ENCODE measurements at regions not wholly inside any gene's neighbourhood (a gene's known extent, or its start where the extent isn't known, plus 50 kb on each side); places are given as distances from the start of the nearest gene placed in this dataset.

DNA sequence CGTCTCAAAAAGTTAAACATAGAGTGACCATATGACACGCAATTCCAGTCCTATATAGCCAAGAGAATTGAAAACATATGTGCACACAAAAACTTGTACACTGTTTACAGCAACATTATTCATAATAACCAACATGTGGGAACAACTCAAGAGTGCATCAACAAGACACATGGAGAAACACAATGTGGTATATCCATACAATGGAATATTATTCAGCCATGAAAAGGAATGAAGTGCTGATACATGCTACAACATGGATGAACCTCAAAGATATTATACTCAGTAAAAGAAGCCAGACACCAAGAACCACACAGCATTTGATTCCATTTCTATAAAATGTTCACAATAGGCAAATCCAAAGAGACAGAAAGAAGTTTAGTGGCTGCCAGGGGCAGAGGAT, 317.0 kb downstream of the NSG2 start:
- TF ChIP-seq, protein P1, sequence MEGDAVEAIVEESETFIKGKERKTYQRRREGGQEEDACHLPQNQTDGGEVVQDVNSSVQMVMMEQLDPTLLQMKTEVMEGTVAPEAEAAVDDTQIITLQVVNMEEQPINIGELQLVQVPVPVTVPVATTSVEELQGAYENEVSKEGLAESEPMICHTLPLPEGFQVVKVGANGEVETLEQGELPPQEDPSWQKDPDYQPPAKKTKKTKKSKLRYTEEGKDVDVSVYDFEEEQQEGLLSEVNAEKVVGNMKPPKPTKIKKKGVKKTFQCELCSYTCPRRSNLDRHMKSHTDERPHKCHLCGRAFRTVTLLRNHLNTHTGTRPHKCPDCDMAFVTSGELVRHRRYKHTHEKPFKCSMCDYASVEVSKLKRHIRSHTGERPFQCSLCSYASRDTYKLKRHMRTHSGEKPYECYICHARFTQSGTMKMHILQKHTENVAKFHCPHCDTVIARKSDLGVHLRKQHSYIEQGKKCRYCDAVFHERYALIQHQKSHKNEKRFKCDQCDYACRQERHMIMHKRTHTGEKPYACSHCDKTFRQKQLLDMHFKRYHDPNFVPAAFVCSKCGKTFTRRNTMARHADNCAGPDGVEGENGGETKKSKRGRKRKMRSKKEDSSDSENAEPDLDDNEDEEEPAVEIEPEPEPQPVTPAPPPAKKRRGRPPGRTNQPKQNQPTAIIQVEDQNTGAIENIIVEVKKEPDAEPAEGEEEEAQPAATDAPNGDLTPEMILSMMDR (IDR thresholded peaks at IDR 0.05 in 8 of 11, conservative IDR thresholded peaks at IDR 0.05 in 3 of 11), result no peak
- TF ChIP-seq POLR2AphosphoS5 (IDR thresholded peaks at IDR 0.05) (no peak), POLR2A (IDR thresholded peaks at IDR 0.05) (no peak)
